ENCODE measurements at regions not wholly inside any gene's neighbourhood (a gene's known extent, or its start where the extent isn't known, plus 50 kb on each side); places are given as distances from the start of the nearest gene placed in this dataset.

DNA sequence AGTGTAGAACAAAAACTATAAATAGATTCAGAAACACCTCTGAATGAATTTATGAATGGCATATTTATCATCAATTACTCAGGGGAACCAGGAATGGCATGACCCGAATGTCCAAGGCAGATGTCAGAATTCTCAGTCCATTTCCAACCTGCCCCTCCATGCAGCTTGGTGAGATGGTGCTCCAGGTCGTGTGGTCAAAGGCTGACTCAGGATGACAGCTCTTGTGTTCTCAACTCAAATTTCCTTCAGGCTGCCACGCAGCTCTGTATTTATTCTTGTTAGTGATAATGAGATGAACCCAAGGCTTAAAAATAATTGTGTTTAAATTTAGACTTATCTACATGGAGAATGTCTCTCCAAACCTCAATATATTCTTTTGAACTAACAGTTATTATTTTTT, 146.9 kb downstream of the METTL4 start:
- H3K4me1 Mint-ChIP-seq (ENCODE audit: low read depth), result no peaks in the 10 kb centered on the region
- peaks cover 12% of the 10 kb centered on the region for H3K27me3 Mint-ChIP-seq
- DNase-seq (no peak), ATAC-seq (ENCODE audit: poor library complexity) (no peak)
- TF ChIP-seq, protein P1, sequence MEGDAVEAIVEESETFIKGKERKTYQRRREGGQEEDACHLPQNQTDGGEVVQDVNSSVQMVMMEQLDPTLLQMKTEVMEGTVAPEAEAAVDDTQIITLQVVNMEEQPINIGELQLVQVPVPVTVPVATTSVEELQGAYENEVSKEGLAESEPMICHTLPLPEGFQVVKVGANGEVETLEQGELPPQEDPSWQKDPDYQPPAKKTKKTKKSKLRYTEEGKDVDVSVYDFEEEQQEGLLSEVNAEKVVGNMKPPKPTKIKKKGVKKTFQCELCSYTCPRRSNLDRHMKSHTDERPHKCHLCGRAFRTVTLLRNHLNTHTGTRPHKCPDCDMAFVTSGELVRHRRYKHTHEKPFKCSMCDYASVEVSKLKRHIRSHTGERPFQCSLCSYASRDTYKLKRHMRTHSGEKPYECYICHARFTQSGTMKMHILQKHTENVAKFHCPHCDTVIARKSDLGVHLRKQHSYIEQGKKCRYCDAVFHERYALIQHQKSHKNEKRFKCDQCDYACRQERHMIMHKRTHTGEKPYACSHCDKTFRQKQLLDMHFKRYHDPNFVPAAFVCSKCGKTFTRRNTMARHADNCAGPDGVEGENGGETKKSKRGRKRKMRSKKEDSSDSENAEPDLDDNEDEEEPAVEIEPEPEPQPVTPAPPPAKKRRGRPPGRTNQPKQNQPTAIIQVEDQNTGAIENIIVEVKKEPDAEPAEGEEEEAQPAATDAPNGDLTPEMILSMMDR (IDR thresholded peaks at IDR 0.05), result no peak
- CTCF ChIA-PET, result interaction anchor here (1.6 kb wide), 1 partner anchor 9 kb away, joined by 4 read pairs; no protein-coding TSS in a partner anchor
- Histone ChIP-seq H3K4me3 (ENCODE audit: low read length) (no peak overlapping the region), H3K36me3 (ENCODE audit: insufficient read depth, low read length) (no peaks in the 10 kb centered on the region), H3K4me1 (ENCODE audit: insufficient read depth, low read length) (no peaks in the 10 kb centered on the region), H3K27me3 (ENCODE audit: control insufficient read depth in 1 of 2, insufficient read depth in 2 of 2, low read length in 2 of 2) (no peaks in the 10 kb centered on the region), H3K9me3 (ENCODE audit: control insufficient read depth in 1 of 2, insufficient read depth in 1 of 2, low read length in 2 of 2) (peaks cover 4% of the 10 kb centered on the region in 2 experiments), H3K27ac (ENCODE audit: low read depth in 1 of 2, low read length in 2 of 2) (no peak overlapping the region)
- POLR2A ChIA-PET, result no interaction called here
- intact Hi-C loops (cut with DNase I, micrococcal nuclease), result no loop called here
- H3K9me3 Mint-ChIP-seq, result no peaks in the 10 kb centered on the region
- H3K27ac Mint-ChIP-seq, result no peak overlapping the region
- no peaks in the 10 kb centered on the region for H3K36me3 Mint-ChIP-seq (ENCODE audit: low read depth)
- no peak overlapping the region for H3K4me3 Mint-ChIP-seq

DNA sequence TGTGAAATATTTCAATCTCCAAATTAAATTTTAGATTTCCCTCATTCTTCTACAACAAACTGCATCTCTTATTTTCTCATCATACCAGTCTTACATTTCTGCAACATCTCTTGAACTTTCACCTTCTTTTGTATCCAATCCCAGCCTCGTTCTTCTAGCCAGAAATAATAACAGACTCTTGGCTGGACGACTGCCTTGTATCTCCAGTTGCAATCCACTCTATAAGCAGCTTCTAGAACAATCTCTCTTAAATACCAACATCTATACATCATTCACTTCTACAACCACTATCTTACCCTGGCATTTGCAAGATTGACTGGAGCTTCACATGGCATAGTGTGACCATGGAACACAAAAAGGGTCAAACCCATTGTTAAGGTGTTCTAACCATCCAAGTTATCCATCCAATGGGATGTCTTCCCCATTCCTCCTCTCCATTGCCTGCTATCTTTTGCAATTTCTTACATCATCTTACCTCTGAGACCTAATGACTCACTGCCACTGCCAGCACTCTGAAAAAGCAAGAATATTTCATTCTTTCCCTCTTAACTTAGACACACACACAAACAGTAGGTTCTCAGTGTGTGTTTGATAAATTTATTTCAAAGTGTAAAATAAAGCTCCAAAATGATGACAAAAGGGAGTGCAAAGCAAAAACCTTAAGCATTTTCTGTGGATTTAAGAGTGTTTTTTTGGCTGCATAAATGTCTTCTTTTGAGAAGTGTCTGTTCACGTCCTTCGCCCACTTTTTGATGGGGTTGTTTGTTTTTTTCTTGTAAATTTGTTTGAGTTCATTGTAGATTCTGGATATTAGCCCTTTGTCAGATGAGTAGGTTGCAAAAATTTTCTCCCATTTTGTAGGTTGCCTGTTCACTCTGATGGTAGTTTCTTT, 145.6 kb downstream of the METTL4 start:
- no peak overlapping the region for H3K4me3 ChIP-seq (ENCODE audit: low read length)
- intact Hi-C loops (cut with DNase I, micrococcal nuclease), result no loop called here
- no peak for DNase-seq
- H3K4me1 ChIP-seq (ENCODE audit: insufficient read depth, low read length), result no peaks in the 10 kb centered on the region
- no peak for ATAC-seq (ENCODE audit: poor library complexity)
- Mint-ChIP-seq H3K4me1 (ENCODE audit: low read depth) (no peaks in the 10 kb centered on the region), H3K27me3 (peaks cover 17% of the 10 kb centered on the region), H3K9me3 (peaks cover 6% of the 10 kb centered on the region), H3K27ac (no peak overlapping the region), H3K4me3 (no peak overlapping the region), H3K36me3 (ENCODE audit: low read depth) (no peaks in the 10 kb centered on the region)
- ChIA-PET CTCF (no interaction called here), POLR2A (no interaction called here)
- H3K36me3 ChIP-seq (ENCODE audit: insufficient read depth, low read length), result no peaks in the 10 kb centered on the region
- peaks cover 7 to 10% of the 10 kb centered on the region in 2 experiments for H3K9me3 ChIP-seq (ENCODE audit: control insufficient read depth in 1 of 2, insufficient read depth in 1 of 2, low read length in 2 of 2)
- H3K27me3 ChIP-seq (ENCODE audit: control insufficient read depth in 1 of 2, insufficient read depth in 2 of 2, low read length in 2 of 2), result no peaks in the 10 kb centered on the region
- no peak overlapping the region for H3K27ac ChIP-seq (ENCODE audit: low read depth in 1 of 2, low read length in 2 of 2)
- TF ChIP-seq, protein P1 (IDR thresholded peaks at IDR 0.05), result no peak

- Mint-ChIP-seq H3K4me1 (ENCODE audit: low read depth) (no peaks in the 10 kb centered on the region), H3K27me3 (peaks cover 4% of the 10 kb centered on the region), H3K4me3 (no peak overlapping the region), H3K27ac (no peak overlapping the region), H3K36me3 (ENCODE audit: low read depth) (no peaks in the 10 kb centered on the region), H3K9me3 (peaks cover 6% of the 10 kb centered on the region)
- Histone ChIP-seq H3K27me3 (ENCODE audit: control insufficient read depth in 1 of 2, insufficient read depth in 2 of 2, low read length in 2 of 2) (no peaks in the 10 kb centered on the region), H3K9me3 (ENCODE audit: control insufficient read depth in 1 of 2, insufficient read depth in 1 of 2, low read length in 2 of 2) (peaks cover 7 to 10% of the 10 kb centered on the region in 2 experiments), H3K4me3 (ENCODE audit: low read length) (no peak overlapping the region), H3K27ac (ENCODE audit: low read depth in 1 of 2, low read length in 2 of 2) (no peak overlapping the region), H3K4me1 (ENCODE audit: insufficient read depth, low read length) (no peaks in the 10 kb centered on the region), H3K36me3 (ENCODE audit: insufficient read depth, low read length) (no peaks in the 10 kb centered on the region)
- ATAC-seq (ENCODE audit: poor library complexity) (no peak), DNase-seq (no peak)
- ChIA-PET CTCF (no interaction called here), POLR2A (no interaction called here)
- TF ChIP-seq, protein P1 (IDR thresholded peaks at IDR 0.05), result no peak
- intact Hi-C loops (cut with DNase I, micrococcal nuclease), result no loop called here
These were observed 141.1 kb downstream of the METTL4 start for GRCh38 chr18:2430191-2430590.
